Hepatocyte (in vitro differentiated cells): ENCODE measurements at regions not wholly inside any gene's neighbourhood (a gene's known extent, or its start where the extent isn't known, plus 50 kb on each side); places are given as distances from the start of the nearest gene placed in this dataset.

ENCODE experiments used
- CTCF ChIP-seq: fragments of 200-600 bp; sonication (generic); IDR thresholded peaks from 2 replicates; pipeline ENCODE4 v1.5.1; 2016; ENCODE audit warnings: antibody characterized with exemption, mild to moderate bottlenecking; ENCODE audit not compliant: poor library complexity
- EZH2phosphoT487 ChIP-seq: fragments of 200-600 bp; sonication (generic); IDR thresholded peaks from one replicate; pipeline ENCODE4 v1.6.1; 2018; ENCODE audit warnings: antibody characterized with exemption, mild to moderate bottlenecking, low read depth, moderate library complexity; ENCODE audit not compliant: unreplicated experiment, severe bottlenecking

GRCh38 chr16:35197656-35198055 is 1738.2 kb downstream of the TP53TG3F start:
- TF ChIP-seq CTCF (no peak), EZH2phosphoT487 (no peak)
